ENCODE measurements at regions not wholly inside any gene's neighbourhood (a gene's known extent, or its start where the extent isn't known, plus 50 kb on each side); places are given as distances from the start of the nearest gene placed in this dataset.

DNA sequence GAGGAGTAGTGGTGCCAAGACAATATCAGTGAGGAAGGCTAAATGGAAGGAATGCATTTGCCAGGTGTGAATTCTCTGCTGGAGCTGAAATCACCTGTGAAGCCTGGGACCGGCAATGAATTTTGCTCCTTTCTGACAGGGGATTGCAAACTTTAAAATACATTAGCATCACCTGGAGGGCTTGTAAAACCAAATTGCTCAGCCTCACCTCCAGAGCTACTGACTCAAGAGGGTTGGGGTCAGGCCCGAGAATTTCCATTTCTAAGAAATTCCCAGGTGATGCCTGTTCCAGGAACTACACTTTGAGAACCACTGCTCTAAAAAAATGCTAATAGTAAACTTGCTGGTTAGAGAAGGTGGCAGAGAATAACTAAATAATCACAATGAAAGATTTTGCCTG is 445.6 kb upstream of the RBMS3 start:
- no peak for DNase-seq

DNA sequence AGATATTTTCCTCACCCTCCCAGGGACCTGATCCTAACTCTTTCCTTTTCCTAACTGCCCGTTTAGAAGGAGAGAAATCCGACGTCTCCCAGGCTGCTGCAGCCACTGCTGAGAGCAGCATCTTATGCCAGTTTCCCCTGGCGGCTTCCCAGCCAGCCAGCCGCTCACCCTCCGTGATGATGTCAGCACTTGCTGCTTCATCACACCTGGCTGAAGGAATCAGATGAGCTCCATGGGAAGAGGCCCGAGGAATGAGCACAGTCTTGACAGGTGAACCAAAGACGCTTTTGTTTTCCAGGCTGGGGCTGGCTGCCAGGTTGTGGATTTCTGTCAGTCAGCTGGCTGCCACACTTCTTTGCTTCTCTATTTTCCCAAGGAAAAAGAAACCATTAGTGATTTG is 445.1 kb upstream of the RBMS3 start:
- no peak for DNase-seq

DNA sequence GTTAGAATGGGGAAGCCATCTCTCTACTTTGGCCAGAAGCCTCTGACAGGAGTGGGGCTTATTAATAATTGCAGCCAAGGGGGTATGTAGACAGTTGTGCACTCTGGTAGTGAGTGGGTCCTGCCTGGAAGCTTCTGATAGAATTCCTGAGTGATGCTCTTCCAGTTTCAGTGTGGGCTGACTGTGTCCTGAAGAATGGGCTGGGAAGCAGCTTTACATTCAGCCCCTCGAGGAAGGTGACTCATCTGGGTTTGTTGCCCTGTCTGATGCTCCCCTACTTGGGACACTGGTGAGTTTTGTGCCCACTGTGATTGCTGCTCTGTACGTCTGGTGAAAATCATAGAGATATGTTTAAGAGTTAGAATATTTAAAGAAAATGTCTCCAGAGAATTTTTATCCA is 444.7 kb upstream of the RBMS3 start:
- no peak for DNase-seq

DNA sequence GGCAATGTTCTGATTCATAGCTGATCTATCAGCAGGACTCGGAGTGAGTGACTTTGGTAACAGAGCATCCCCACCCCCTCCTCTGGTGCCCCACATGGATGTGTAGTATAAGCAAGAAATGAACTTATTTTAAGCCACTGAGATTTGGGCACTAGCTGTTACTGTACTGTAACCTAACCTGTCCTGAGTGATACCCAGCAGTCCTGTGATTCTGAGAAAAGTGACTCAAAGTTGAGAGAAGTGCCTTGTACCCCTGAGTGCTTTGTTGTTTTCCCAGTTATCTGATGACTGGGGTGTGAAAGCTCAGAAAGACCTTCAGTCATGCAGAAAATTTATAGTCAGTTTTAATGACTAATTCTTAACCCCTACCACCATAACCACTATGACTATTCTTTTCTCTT is 439.9 kb upstream of the RBMS3 start:
- no peak for DNase-seq

DNA sequence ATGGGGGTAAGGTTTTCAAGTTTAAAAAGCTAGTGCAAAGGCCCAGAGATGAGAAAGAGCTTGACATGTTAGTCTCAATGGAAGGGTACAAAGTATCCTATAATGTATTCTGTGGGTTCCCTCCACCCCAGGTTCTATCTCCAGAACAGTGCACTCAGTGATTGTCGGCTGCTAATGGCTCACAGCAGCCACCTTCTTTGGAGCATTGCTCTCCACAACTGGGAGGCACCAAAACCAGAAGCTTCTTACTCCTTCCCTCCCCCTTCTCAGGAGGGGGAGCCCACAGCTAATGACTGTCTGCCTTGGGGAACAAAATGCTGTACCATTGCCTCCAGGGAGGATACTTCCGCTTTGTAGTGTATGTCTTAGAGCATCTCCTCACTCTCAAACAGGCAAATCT is 439.4 kb upstream of the RBMS3 start:
- DNase-seq = no peak

DNA sequence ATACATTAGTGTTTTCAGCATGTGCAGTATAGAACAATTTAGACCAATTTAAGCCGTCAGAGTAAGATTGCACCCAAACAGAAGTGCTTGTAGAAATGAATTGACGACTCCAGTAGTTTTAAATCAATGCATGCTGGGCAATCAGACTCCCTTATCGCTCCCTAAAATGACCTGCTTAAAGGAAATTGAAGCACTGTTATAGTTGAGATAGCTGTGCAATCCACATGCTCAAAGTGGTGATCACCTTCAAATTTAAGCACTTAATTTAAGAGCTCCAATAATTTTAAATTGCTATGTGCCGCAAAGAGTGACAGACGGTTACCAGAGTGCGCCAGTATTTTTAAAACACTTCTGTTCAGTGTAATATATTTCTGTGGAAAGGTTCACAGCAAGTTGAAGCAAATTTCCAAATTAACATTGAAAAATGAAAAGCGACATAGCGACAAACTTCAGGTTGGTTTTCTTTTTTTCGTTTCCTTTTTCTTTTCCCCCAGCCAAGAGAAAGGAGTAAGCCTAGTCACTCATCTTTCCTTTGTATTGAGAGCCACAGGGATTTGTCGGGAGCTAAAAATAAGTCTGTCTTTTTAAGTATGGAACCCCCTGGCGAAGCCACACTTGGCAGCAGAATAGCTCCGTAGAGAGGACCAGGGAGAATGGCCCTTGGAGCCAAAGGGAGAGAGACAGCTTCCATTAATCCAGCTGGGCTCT is 436.4 kb upstream of the RBMS3 start:
- no peak for DNase-seq

DNA sequence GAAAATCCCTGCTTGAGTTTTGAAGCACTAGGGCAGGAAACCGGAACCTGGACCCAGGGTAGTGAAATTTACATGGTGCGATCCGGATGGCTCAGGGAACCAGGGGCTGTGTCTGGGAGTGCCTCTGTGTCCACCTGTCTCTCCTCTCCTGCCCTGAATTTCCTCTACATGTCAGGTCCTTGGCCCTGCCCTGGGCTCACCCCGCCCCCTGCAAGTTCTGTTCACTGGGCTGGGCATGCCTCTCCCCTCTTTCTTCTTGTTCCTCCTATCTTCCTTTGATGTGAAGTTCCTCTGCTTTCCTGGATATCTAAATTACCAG is 435.9 kb upstream of the RBMS3 start:
- no peak for DNase-seq

DNA sequence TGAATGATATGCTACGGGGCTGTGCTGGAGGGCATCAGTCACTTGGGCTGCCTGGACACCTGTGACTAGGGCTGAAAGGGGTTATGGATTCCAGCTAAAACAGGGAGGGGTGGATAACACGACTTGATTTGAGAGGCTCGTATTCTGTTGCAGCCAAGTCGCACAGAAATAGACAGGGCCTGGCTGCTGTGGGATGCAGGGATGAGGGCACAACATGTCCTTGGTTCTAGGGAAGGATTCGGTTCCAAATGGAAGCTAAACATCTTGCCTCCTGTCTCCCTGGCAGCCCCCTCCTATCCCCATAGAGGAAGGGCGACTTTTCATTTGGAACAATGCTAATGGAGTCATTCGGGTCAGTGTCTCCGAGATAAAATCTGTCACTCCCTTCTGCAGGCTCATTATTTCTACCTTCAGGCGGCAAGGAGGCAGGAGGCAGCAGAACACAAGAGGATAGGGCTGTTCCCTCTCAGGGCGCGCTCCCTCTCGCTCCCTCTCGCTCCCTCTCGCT is 433.8 kb upstream of the RBMS3 start:
- DNase-seq = no peak

DNA sequence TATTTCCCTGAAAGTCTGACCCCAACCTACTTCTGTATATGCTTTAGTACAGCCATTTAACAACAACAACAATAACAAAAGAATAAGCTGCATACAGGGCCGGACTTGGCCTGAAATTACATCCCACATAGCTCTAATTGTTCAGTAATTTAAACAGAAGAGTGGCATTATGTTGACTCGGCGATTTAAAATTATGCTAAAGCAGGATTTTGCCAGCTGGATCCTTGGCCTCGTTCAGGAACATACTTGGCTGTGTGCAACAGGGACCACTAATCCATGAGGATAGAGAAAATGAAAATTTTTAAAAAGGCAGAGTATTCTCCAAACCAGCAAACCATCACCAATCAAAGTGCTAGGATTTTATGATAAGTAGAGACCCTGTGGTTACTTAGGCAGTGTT is 433.1 kb upstream of the RBMS3 start:
- DNase-seq = no peak

DNA sequence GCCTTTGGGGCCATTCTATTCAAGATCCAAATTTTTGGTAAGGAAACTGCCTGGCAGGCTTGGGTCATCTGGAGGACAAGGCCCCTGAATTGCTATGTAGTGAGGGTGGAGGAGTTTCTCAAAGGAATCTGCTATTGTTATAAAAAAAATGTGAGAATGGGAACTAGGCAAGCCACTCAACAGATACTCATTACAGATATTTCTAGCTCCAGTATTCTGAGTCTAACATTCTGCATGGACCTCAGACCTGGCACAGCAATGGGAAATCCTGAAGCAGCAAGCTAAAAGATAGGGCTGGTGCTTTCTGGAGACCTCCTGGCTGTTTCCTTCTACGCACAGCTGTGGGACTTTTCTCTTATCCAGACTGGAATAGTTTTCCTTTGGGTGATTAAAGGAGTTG is 430.7 kb upstream of the RBMS3 start:
- DNase-seq = no peak

DNA sequence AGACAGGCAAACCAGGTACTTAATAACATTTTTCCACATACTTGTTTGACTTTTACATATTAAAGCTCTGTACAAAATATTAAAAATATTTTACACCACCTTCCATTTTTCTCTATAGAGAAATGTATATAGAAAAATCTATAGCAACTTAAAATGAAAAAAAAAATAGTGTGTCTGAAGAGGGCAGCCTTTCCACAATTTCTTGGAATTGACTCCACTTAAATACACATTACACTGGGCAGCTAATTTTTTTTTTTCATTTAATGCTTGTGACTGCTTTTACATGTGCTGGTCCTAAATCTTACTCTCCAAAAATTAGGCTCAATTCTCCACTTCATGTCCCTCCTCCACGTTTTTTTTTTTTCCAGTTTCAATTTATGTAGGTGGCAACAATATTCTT is 427.0 kb upstream of the RBMS3 start:
- no peak for DNase-seq

DNA sequence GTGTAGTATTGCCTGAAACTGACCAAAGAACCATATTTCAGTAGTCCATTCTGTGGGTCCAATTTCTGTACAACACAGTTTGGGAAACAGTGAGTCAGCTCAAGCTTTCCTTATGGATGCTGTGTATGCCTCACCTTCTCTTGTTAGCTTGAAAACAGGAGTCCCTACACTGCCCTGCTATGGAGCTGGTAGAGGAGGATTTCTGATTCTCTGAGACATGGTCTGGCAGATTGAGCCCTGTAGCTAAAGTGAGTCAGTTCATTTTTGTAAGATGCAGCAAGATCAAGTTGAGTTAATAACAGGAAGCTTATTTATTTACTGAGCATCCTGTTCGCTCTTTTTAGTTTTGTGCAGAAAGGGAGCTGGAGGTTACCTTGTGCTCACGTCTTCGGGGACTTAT is 424.1 kb upstream of the RBMS3 start:
- no peak for DNase-seq

DNA sequence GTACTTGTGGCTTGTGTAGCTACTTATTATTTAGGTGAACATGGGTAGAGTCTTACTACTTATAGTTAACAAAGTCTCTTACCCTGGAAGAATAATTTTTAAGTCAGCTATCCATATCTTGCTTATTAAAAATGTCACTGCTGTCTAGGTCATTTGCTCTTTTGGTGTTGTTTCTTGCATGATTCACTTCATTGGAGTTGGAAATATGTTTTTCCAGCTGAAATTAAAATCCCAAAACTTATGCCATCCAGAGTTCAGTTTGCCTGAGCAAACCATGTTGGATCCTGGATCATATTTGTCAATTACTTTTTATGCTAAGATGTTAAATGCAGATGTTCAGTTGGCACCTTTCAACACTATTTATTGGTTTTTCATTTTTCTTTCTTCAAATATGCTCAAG is 421.0 kb upstream of the RBMS3 start:
- no peak for DNase-seq

DNA sequence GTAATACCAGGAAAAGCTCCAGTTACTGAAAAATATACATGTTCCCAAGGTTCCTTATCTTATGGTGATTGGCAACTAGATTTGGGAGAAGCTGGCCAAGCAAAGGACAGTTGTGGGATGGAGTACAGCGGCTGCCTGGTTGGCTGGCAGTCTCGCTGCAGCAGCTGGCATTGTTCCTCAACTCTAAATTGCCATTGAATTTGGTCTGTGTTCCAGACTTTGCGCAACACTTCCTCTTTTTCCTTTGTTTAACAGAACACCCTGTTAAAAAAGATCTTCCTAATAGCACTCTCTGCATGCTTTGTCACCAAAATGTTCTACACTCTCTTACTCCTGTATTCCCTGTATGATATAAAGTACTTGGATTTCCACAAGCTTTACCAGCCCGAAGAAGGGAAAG is 420.6 kb upstream of the RBMS3 start:
- DNase-seq = no peak

DNA sequence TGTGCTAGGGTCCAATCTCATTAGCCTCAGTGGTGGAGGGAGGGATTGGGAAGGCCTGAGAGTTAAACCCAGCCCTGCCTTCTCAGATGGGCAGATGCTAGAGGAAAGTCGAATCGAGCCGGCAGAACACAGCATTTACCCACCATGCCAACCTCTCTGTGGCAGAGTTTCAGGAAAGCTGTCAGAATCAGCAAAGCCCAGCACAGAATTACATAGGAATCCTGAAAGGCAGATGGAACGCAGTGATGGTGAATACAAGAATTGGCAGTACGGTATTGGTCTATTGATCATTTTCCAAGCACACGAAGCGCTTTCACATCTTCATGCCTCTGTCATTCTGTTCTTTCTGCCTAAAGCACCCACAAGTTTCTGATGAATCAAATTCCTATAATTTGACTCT is 417.7 kb upstream of the RBMS3 start:
- peak; percentile 91 for DNase-seq

DNA sequence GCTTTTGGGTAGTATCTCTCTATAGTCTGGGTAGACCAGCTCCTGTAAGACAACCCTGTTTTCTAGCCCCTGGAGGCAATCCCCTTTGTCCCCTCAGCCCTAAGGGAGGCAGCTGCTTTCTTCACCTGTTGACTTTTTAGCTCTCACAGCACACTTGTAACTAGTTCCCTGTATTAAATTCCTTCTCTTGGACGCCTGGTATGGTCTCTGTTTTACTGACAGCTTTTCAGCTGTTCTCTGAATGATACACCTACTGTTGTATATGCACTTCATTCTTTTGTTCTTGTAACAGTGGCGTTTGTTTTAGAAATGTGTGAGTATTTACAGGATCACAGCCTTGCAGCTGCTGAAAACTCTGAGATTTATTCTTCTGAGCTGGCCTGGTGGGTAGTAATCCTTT is 413.0 kb upstream of the RBMS3 start:
- peak; percentile 50 for DNase-seq

DNA sequence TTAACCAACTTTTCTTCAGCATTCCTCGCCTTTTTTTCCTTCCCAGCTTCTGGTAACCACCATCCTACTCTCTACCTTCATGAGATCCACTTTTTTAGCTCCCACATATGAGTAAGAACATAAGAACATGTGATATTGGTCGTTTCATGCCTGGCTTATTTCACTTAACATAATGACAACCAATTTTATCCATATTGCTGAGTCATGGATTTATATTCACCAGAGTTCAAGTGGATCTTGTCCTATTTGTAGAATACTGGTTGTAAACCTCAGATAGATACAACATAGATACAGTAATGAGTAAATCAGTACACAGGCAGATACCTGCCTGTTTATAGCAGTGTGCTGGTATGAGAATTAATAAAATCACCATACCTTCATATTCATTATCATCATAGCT is 412.0 kb upstream of the RBMS3 start:
- no peak for DNase-seq

DNA sequence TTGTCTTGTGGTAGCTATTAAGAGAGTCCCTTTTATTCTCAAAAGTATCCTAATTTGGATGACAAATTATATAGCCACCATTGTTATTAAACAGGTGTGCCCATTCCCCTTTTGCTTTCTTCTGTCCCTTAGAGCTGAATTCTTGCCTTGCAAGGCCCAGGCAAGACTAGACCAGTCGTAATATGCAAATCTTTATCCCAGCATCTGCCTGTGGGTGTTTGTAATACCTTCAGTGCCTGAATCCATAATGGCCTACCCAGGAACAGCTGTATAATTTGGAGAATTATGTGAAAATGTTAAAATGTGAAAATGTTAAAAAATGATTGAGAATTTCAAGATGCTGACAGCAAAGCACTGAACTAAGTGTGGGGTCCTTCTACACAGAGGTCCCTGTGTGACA is 403.0 kb upstream of the RBMS3 start:
- DNase-seq = no peak

DNA sequence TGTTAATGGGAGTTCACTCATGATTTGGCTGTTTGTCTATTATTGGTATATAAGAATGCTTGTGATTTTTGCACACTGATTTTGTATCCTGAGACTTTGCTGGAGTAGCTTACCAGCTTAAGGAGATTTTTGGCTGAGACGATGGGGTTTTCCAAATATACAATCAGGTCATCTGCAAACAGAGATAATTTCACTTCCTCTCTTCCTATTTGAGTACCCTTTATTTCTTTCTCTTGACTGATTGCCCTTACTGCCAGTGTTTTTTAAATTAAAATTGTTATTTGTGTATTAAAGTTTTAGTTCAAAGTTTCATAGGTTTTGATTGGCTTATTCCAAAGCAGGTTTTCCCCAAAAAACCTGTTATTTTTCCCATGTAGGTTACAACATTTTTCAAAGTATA is 390.5 kb upstream of the RBMS3 start:
- DNase-seq = no peak

DNA sequence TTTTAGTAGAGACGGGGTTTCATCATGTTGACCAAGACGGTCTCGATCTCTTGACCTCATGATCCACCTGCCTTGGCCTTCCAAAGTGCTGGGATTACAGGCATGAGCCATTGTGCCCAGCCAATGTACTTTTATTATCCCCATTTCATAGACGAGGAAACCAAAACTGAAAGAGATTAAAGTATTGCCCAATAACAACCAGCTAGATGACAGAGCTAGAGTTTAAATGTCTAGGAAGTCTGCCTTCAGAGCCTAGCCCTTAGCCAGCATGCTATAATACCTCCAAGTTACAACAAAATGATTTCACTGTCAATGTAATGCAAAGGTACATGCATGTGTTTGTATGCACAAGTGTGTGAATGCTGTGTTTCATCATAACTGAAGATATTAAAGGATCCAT is 389.4 kb upstream of the RBMS3 start:
- no peak for DNase-seq

DNA sequence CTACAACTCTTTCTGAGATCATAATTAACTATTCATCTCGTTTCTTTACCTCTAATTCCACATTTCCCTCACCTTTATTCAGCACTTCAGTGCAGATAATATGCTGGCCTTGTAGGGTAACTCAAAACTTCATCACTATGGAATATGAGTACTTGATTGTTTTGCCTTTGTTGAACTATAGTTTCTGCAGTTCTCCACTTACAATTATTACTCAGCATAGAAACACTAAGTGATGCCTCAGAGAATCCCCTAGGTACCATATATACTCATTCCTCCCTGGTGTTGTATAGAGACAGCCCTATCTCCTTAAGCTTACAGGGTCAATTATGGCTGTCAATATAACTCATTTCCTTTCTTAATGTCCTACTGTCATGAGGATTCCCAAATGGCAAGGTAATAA is 380.6 kb upstream of the RBMS3 start:
- no peak for DNase-seq

DNA sequence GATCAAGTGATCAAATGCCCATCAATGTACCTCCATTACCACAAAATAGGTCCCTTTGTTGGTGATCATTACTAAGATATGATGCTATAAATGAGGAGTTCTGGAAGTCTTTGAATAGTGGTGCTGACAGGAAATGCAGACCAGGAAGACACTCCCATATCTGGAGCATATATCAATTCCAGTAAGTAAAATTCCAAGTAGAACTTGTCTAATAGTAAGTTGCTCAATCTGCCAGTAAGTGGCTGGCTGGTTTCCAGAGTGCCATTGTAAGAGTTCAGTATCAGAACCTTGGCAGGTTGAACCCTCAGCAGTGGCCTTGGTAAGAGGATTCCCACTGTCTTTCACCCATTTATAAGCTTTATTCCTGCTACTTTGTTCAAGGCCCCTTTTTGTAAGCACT is 379.9 kb upstream of the RBMS3 start:
- no peak for DNase-seq

DNA sequence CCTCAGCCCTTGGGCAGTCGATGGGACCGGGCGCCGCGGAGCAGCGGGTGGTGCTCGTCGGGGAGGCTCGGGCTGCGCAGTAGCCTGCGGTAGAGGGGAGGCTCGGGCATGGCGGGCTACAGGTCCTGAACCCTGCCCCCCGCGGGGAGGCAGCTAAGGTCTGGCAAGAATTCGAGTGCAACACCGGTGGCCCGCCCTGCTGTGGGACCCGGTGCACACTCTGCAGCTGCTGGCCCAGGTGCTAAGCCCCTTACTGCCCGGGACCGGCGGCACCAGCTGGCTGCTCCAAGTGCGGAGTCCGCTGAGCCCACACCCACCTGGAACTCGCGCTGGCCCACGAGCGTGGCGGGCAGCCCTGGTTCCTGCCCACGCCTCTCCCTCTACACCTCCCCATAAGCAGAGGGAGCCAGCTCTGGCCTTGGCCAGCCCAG is 377.7 kb upstream of the RBMS3 start:
- no peak for DNase-seq

DNA sequence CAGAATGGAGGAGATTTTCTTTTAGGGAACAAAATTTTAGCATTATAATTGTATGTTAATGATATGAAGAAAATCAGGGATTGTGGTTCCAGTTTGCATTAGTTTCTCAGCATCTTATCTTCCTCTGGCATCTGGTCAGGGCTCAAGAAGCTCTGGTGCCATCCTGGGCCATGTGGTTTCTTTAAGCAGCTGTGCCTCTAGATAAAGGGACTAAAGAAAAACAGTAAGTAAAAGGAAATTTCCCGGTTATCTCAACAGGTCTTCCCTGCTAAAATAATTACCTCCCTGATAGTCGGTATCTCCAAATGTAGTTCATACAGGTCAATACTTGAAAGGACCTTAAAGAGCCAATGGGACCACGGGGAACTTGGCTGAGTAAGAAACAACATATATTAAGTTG is 375.1 kb upstream of the RBMS3 start:
- DNase-seq = no peak

DNA sequence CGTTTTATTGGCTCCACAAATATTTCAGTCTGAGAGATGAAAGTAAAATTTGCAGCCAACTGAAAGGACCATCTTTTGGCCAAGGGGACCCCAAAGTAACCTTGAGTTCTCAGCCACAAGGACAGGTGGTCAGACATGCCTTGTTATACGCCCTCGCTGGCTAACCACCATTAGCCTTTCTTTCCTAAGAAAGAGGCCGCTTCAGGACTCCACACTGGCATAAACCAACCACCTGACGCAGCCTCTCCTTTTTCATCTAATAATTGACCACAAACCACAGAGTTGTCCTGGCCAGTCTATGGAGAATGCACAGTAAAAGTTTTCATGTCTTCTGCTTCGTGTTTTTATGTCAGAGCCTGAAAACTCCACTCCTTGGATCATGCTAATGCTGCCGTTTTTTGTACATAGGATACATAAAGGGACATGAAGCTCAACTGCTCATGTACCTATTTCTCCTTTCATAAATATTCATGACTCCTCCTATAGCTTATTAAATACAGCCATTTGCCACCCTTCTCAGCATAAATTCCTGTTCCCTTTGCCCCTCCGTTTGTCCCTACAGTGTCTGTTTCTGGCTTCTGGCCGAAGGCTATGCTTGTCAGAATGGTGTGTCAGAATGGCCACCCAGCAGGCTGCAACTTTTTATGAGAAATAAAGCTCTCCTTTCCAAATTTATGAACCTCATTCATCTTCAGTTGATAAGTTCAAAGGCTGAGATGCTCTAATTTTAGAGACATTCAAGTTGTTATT is 374.1 kb upstream of the RBMS3 start:
- DNase-seq = no peak

All from NCI-H82 (cell line).